Endothelial cell of umbilical vein (primary cell): ENCODE measurements at regions not wholly inside any gene's neighbourhood (a gene's known extent, or its start where the extent isn't known, plus 50 kb on each side); places are given as distances from the start of the nearest gene placed in this dataset.

Experiments
- BruUV-seq: library from RNA; stranded (reverse); fragments of 400-500 nt; replicated peaks from 2 replicates; lab custom pipeline; 2021; lab: Mats Ljungman, UMichigan
- CTCF ChIA-PET: fragments of 300-600, 350-600 bp; sonication (Branson Sonifier 250); formaldehyde crosslinking; loops from one replicate; lab custom pipeline; 2021; ENCODE audit warnings: antibody characterized with exemption, inconsistent platforms; lab: Charles Lee
- POLR2A ChIA-PET: fragments of 300-600, 350-600 bp; sonication (Branson Sonifier 250); formaldehyde crosslinking; loops from one replicate; lab custom pipeline; 2021; ENCODE audit warnings: antibody characterized with exemption, inconsistent platforms; lab: Charles Lee
- DNase-seq: peaks from one replicate; pipeline ENCODE4 v3.0.0-alpha.2; 2011; ENCODE audit warnings: low read depth, low spot score
- FAIRE-seq: peaks from 2 replicates; lab custom pipeline; 2011; peaks lifted over from hg19 to GRCh38; lab: Jason Lieb, UNC
- H2AFZ ChIP-seq: 2 replicates; pipeline ENCODE4 v1.6.0; 2012; ENCODE audit warnings: low read depth, low read length, control low read depth, inconsistent platforms
- H3K27ac ChIP-seq: 2 replicates; pipeline ENCODE4 v1.5.1; 2011; ENCODE audit warnings: low read depth, mild to moderate bottlenecking, control low read depth, low read length, moderate library complexity; ENCODE audit not compliant: insufficient read depth
- H3K27me3 ChIP-seq, 2 experiments: 2 replicates each; pipeline versions ENCODE4 v1.6.0 to v1.6.1; 2011; ENCODE audit warnings: low read length in 2 of 2, mixed read lengths in 1 of 2; ENCODE audit not compliant: control insufficient read depth in 2 of 2, insufficient read depth in 2 of 2
- H3K36me3 ChIP-seq, 2 experiments: 2 replicates in 1 of 2; 3 replicates in 1 of 2; pipeline ENCODE4 v1.5.1; 2011; ENCODE audit warnings: low read length in 2 of 2, mild to moderate bottlenecking in 1 of 2, moderate library complexity in 1 of 2; ENCODE audit not compliant: control insufficient read depth in 2 of 2, insufficient read depth in 2 of 2; ENCODE audit errors: extremely low read depth in 1 of 2
- H3K4me1 ChIP-seq: 3 replicates; pipeline ENCODE4 v1.5.1; 2011; ENCODE audit warnings: mild to moderate bottlenecking, low read length; ENCODE audit not compliant: control insufficient read depth, insufficient read depth; ENCODE audit errors: extremely low read depth
- H3K4me2 ChIP-seq: 2 replicates; pipeline ENCODE4 v1.6.1; 2011; ENCODE audit warnings: low read length, control low read depth, mixed read lengths; ENCODE audit not compliant: insufficient read depth
- H3K4me3 ChIP-seq, 3 experiments: fragments of 200-600 bp in 1 of 3; sonication (generic), shearing (Covaris generic) in 1 of 3; replicated peaks in 1 of 3; 2 replicates each; pipeline ENCODE4 v1.5.1; 2011 to 2016; ENCODE audit warnings: control low read depth in 3 of 3, low read length in 3 of 3, mild to moderate bottlenecking in 2 of 3, inconsistent platforms in 1 of 3, low read depth in 1 of 3, moderate library complexity in 1 of 3; ENCODE audit not compliant: insufficient read depth in 1 of 3
- H3K79me2 ChIP-seq: 2 replicates; pipeline ENCODE4 v1.6.0; 2012; ENCODE audit warnings: low read length, inconsistent platforms; ENCODE audit not compliant: control insufficient read depth, insufficient read depth
- H3K9ac ChIP-seq: replicated peaks from 2 replicates; pipeline ENCODE3; 2011; ENCODE audit warnings: low read length, control low read depth; ENCODE audit not compliant: insufficient read depth; ENCODE audit errors: extremely low read depth
- H3K9me1 ChIP-seq: replicated peaks from 3 replicates; pipeline ENCODE4 v1.6.0; 2011; ENCODE audit warnings: mild to moderate bottlenecking, low read length; ENCODE audit not compliant: control insufficient read depth, insufficient read depth; ENCODE audit errors: extremely low read depth
- H3K9me3 ChIP-seq: replicated peaks from 2 replicates; pipeline ENCODE4 v1.5.1; 2012; ENCODE audit warnings: low read length, inconsistent platforms; ENCODE audit not compliant: control insufficient read depth, insufficient read depth
- H4K20me1 ChIP-seq: replicated peaks from 2 replicates; pipeline ENCODE3; 2011; ENCODE audit warnings: mild to moderate bottlenecking, low read length; ENCODE audit not compliant: control insufficient read depth, insufficient read depth; ENCODE audit errors: extremely low read depth
- CTCF ChIP-seq, 2 donors: IDR thresholded peaks; 1 replicate in 1 of 2; 2 replicates in 1 of 2; pipeline ENCODE4 v1.5.1; 2011; ENCODE audit warnings: low read length in 2 of 2, mild to moderate bottlenecking in 2 of 2, moderate library complexity in 2 of 2, control low read depth in 1 of 2, inconsistent platforms in 1 of 2, low read depth in 1 of 2; ENCODE audit not compliant: insufficient read depth in 1 of 2; ENCODE audit errors: extremely low read depth in 1 of 2
- EZH2 ChIP-seq: IDR thresholded peaks from 2 replicates; pipeline ENCODE4 v1.6.1; 2012; ENCODE audit warnings: borderline replicate concordance, low read depth, mild to moderate bottlenecking, moderate library complexity, low read length, inconsistent platforms; ENCODE audit not compliant: severe bottlenecking
- FOS ChIP-seq: IDR thresholded peaks from 2 replicates; pipeline ENCODE4 v1.6.1; 2011; ENCODE audit warnings: mild to moderate bottlenecking, low read length, moderate library complexity, borderline replicate concordance; ENCODE audit not compliant: insufficient read depth
- GATA2 ChIP-seq: IDR thresholded peaks from 2 replicates; pipeline ENCODE4 v1.7.0; 2011; ENCODE audit warnings: low read depth, mild to moderate bottlenecking, moderate library complexity, mixed read lengths, low read length; ENCODE audit not compliant: insufficient read length, insufficient read depth
- JUN ChIP-seq: IDR thresholded peaks from 2 replicates; pipeline ENCODE4 v1.6.1; 2011; ENCODE audit warnings: borderline replicate concordance, low read depth; ENCODE audit not compliant: insufficient read length, insufficient read depth
- MAX ChIP-seq: IDR thresholded peaks from 2 replicates; pipeline ENCODE4 v1.6.1; 2011; ENCODE audit not compliant: insufficient read depth, insufficient read length
- MYC ChIP-seq: IDR thresholded peaks from one replicate; pipeline ENCODE4 v1.6.1; 2011; ENCODE audit warnings: mild to moderate bottlenecking, low read depth, low read length
- POLR2A ChIP-seq: IDR thresholded peaks from 2 replicates; pipeline ENCODE4 v1.6.1; 2012; ENCODE audit warnings: low read depth, mild to moderate bottlenecking, control low read depth, low read length
- POLR2AphosphoS5 ChIP-seq: IDR thresholded peaks from 2 replicates; pipeline ENCODE4 v1.6.1; 2012; ENCODE audit warnings: low read depth, mild to moderate bottlenecking, control low read depth, low read length, moderate library complexity; ENCODE audit not compliant: insufficient read depth
- dilution Hi-C: fragments of 300-500 bp; cut with MboI; formaldehyde crosslinking; loops from one replicate; pipeline ENCODE4 v1.15.0; 2019; ENCODE audit warnings: low sequenced_read_pairs; ENCODE audit not compliant: extremely low pct_ligation_motif_present
- intact Hi-C: fragments of 100-400 bp; cut with micrococcal nuclease; formaldehyde crosslinking; loops from one replicate; pipeline ENCODE4 v1.10.0; 2022

GRCh38 chr16:59296888-59297287 is 562.8 kb upstream of the GOT2 start:
- no TSS peak for BruUV-seq
- Histone ChIP-seq H4K20me1 (no peaks in the 10 kb centered on the region), H3K27me3 (no peaks in the 10 kb centered on the region), H3K4me1 (no peaks in the 10 kb centered on the region), H2AFZ (no peak overlapping the region), H3K4me3 (no peak overlapping the region), H3K27ac (no peak overlapping the region), H3K9me3 (no peaks in the 10 kb centered on the region), H3K9ac (no peak overlapping the region), H3K79me2 (no peaks in the 10 kb centered on the region), H3K4me2 (no peak overlapping the region), H3K36me3 (no peaks in the 10 kb centered on the region), H3K9me1 (no peaks in the 10 kb centered on the region)
- dilution Hi-C loops, result no loop called here
- FAIRE-seq, result no peak
- ChIA-PET CTCF (no interaction called here), POLR2A (no interaction called here)
- DNase-seq, result no peak
- intact Hi-C loops, result no loop called here
- TF ChIP-seq MYC (no peak), GATA2 (no peak), MAX (no peak), POLR2AphosphoS5 (no peak), CTCF (IDR thresholded peaks at IDR 0.05; ENCODE audit: extremely low read depth in 1 of 2, insufficient read depth in 1 of 2, low read depth in 1 of 2, low read length in 2 of 2) (no peak), EZH2 (no peak), JUN (no peak), FOS (no peak), POLR2A (no peak)
